ENCODE measurements at regions not wholly inside any gene's neighbourhood (a gene's known extent, or its start where the extent isn't known, plus 50 kb on each side); places are given as distances from the start of the nearest gene placed in this dataset.

GRCh38 chr10:133030126-133030525 is 57.6 kb upstream of the ADGRA1 start:
- no peak for TF ChIP-seq TAF1 (IDR thresholded peaks at IDR 0.05; ENCODE audit: borderline replicate concordance, low read depth, low read length)
- TF ChIP-seq CTCF (IDR thresholded peaks at IDR 0.05) = no peak
- no peak for TF ChIP-seq RAD21 (IDR thresholded peaks at IDR 0.05; ENCODE audit: low read length)
- no peak for TF ChIP-seq POLR2AphosphoS5 (IDR thresholded peaks at IDR 0.05; ENCODE audit: low read depth, low read length)
- no peak for TF ChIP-seq RXRA (IDR thresholded peaks at IDR 0.05; ENCODE audit: borderline replicate concordance, low read depth)
- no peak for TF ChIP-seq MAX (IDR thresholded peaks at IDR 0.05; ENCODE audit: low read depth)

Measured in SK-N-SH (cell line).